Ramos (cell line): ENCODE measurements at regions not wholly inside any gene's neighbourhood (a gene's known extent, or its start where the extent isn't known, plus 50 kb on each side); places are given as distances from the start of the nearest gene placed in this dataset.

Experiments used
- in situ Hi-C: fragments of 300-500 bp; cut with MboI; formaldehyde crosslinking; loops from one replicate; pipeline ENCODE4 v1.14.3; 2022; ENCODE audit warnings: low sequenced_read_pairs; ENCODE audit not compliant: unreplicated experiment

- in situ Hi-C loops, result no loop called here
Measured at GRCh38 chr9:20065796-20066700, 277.2 kb upstream of the SLC24A2 start.

GRCh38 chr9:20065046-20065445 is 276.2 kb upstream of the SLC24A2 start:
- in situ Hi-C loops, result no loop called here

GRCh38 chr9:20054734-20055133 is 265.9 kb upstream of the SLC24A2 start:
- in situ Hi-C loops, result no loop called here

GRCh38 chr9:20048985-20049384 is 260.1 kb upstream of the SLC24A2 start:
- in situ Hi-C loops, result no loop called here

GRCh38 chr9:20048437-20048836 is 259.6 kb upstream of the SLC24A2 start:
- in situ Hi-C loops, result no loop called here

- in situ Hi-C loops, result no loop called here
Measured at GRCh38 chr9:20044686-20045085, 255.8 kb upstream of the SLC24A2 start.

GRCh38 chr9:20043461-20043860 is 254.6 kb upstream of the SLC24A2 start:
- in situ Hi-C loops, result no loop called here

- in situ Hi-C loops, result no loop called here
Measured at GRCh38 chr9:20043035-20043434, 254.2 kb upstream of the SLC24A2 start.

- in situ Hi-C loops, result no loop called here
Measured at GRCh38 chr9:20042128-20042711, 253.4 kb upstream of the SLC24A2 start.

GRCh38 chr9:20041697-20042081 is 252.9 kb upstream of the SLC24A2 start:
- in situ Hi-C loops, result no loop called here

- in situ Hi-C loops, result no loop called here
Measured at GRCh38 chr9:20040991-20041696, 252.3 kb upstream of the SLC24A2 start.

GRCh38 chr9:20037699-20038098 is 248.9 kb upstream of the SLC24A2 start:
- in situ Hi-C loops, result no loop called here

GRCh38 chr9:20033511-20033910 is 244.7 kb upstream of the SLC24A2 start:
- in situ Hi-C loops, result no loop called here

GRCh38 chr9:20032413-20033006 is 243.7 kb upstream of the SLC24A2 start:
- in situ Hi-C loops, result no loop called here

GRCh38 chr9:20031836-20032235 is 243.0 kb upstream of the SLC24A2 start:
- in situ Hi-C loops, result no loop called here

GRCh38 chr9:20030671-20031070 is 241.8 kb upstream of the SLC24A2 start:
- in situ Hi-C loops, result no loop called here

- in situ Hi-C loops, result no loop called here
Measured at GRCh38 chr9:20030221-20030620, 241.4 kb upstream of the SLC24A2 start.

GRCh38 chr9:20028849-20029231 is 240.0 kb upstream of the SLC24A2 start:
- in situ Hi-C loops, result no loop called here

GRCh38 chr9:20028192-20028848 is 239.5 kb upstream of the SLC24A2 start:
- in situ Hi-C loops, result no loop called here

GRCh38 chr9:20023961-20024571 is 235.2 kb upstream of the SLC24A2 start:
- in situ Hi-C loops, result no loop called here
